ENCODE measurements at regions not wholly inside any gene's neighbourhood (a gene's known extent, or its start where the extent isn't known, plus 50 kb on each side); places are given as distances from the start of the nearest gene placed in this dataset.

GRCh38 chr20:47857569-47858464, 72.5 kb upstream of the SULF2 start:
- no peak for TF ChIP-seq ZNF70 (CRISPR knock-in tag; IDR thresholded peaks at IDR 0.05)
- TF ChIP-seq ZC3H10 (CRISPR knock-in tag; IDR thresholded peaks at IDR 0.05): no peak
- TF ChIP-seq GLIS3 (CRISPR knock-in tag; IDR thresholded peaks at IDR 0.05): no peak

GRCh38 chr20:47857187-47857568, 71.9 kb upstream of the SULF2 start:
- ATAC-seq: no peak
- TF ChIP-seq ESRRG (CRISPR knock-in tag; IDR thresholded peaks at IDR 0.05) (no peak), ZC3H10 (CRISPR knock-in tag; IDR thresholded peaks at IDR 0.05) (no peak), TCF4 (CRISPR knock-in tag; IDR thresholded peaks at IDR 0.05; ENCODE audit: borderline replicate concordance) (no peak), OSR1 (CRISPR knock-in tag; IDR thresholded peaks at IDR 0.05) (no peak), ISL1 (CRISPR knock-in tag; IDR thresholded peaks at IDR 0.05) (no peak), ZNF565 (CRISPR knock-in tag; conservative IDR thresholded peaks at IDR 0.05; ENCODE audit: low read depth) (no peak), CREB5 (CRISPR knock-in tag; IDR thresholded peaks at IDR 0.05; ENCODE audit: low read depth) (no peak), ARNTL (CRISPR knock-in tag; IDR thresholded peaks at IDR 0.05; ENCODE audit: borderline replicate concordance, low read depth) (no peak), BACH2 (CRISPR knock-in tag; IDR thresholded peaks at IDR 0.05; ENCODE audit: borderline replicate concordance) (no peak), RARB (CRISPR knock-in tag; IDR thresholded peaks at IDR 0.05) (no peak), TOX (CRISPR knock-in tag; IDR thresholded peaks at IDR 0.05; ENCODE audit: borderline replicate concordance) (no peak), ZNF8 (CRISPR knock-in tag; IDR thresholded peaks at IDR 0.05) (no peak), POU6F1 (CRISPR knock-in tag; IDR thresholded peaks at IDR 0.05; ENCODE audit: borderline replicate concordance, low read depth) (no peak), PPARA (CRISPR knock-in tag; IDR thresholded peaks at IDR 0.05; ENCODE audit: borderline replicate concordance) (no peak), ZNF70 (CRISPR knock-in tag; IDR thresholded peaks at IDR 0.05) (no peak), ZFP3 (CRISPR knock-in tag; IDR thresholded peaks at IDR 0.05) (no peak), PATZ1 (CRISPR knock-in tag; IDR thresholded peaks at IDR 0.05; ENCODE audit: borderline replicate concordance) (no peak), CSRNP3 (CRISPR knock-in tag; IDR thresholded peaks at IDR 0.05) (no peak), CSDC2 (CRISPR knock-in tag; IDR thresholded peaks at IDR 0.05) (no peak)

More at GRCh38 chr20:47857569-47858464, 72.5 kb upstream of the SULF2 start:
- no peak for ATAC-seq

GRCh38 chr20:47855799-47856198, 70.5 kb upstream of the SULF2 start:
- ATAC-seq: no peak

More at GRCh38 chr20:47855799-47856198, 70.5 kb upstream of the SULF2 start:
- no peak for TF ChIP-seq POU6F1 (CRISPR knock-in tag; IDR thresholded peaks at IDR 0.05; ENCODE audit: borderline replicate concordance, low read depth)
- TF ChIP-seq ESRRG (CRISPR knock-in tag; IDR thresholded peaks at IDR 0.05): no peak
- TF ChIP-seq CSDC2 (CRISPR knock-in tag; IDR thresholded peaks at IDR 0.05): no peak
- no peak for TF ChIP-seq RARB (CRISPR knock-in tag; IDR thresholded peaks at IDR 0.05)
- TF ChIP-seq OSR1 (CRISPR knock-in tag; IDR thresholded peaks at IDR 0.05): no peak
- no peak for TF ChIP-seq ZC3H10 (CRISPR knock-in tag; IDR thresholded peaks at IDR 0.05)
- TF ChIP-seq ZNF8 (CRISPR knock-in tag; IDR thresholded peaks at IDR 0.05): no peak
- TF ChIP-seq CSRNP3 (CRISPR knock-in tag; IDR thresholded peaks at IDR 0.05): no peak
- TF ChIP-seq ARNTL (CRISPR knock-in tag; IDR thresholded peaks at IDR 0.05; ENCODE audit: borderline replicate concordance, low read depth): no peak
- no peak for TF ChIP-seq SNAI2 (CRISPR knock-in tag; IDR thresholded peaks at IDR 0.05)
- no peak for TF ChIP-seq ZNF70 (CRISPR knock-in tag; IDR thresholded peaks at IDR 0.05)
- no peak for TF ChIP-seq ZNF565 (CRISPR knock-in tag; conservative IDR thresholded peaks at IDR 0.05; ENCODE audit: low read depth)
- no peak for TF ChIP-seq ZFP3 (CRISPR knock-in tag; IDR thresholded peaks at IDR 0.05)
- no peak for TF ChIP-seq CREB5 (CRISPR knock-in tag; IDR thresholded peaks at IDR 0.05; ENCODE audit: low read depth)

Measured in SK-N-SH treated with all-trans-retinoic acid at 6 μM for 48 hours (cell line).